HL-60 (cell line): ENCODE measurements at regions not wholly inside any gene's neighbourhood (a gene's known extent, or its start where the extent isn't known, plus 50 kb on each side); places are given as distances from the start of the nearest gene placed in this dataset.

ENCODE experiments used
- CTCF ChIP-seq: IDR thresholded peaks from one replicate; pipeline ENCODE4 v1.5.1; 2011; ENCODE audit warnings: low read length, control low read depth, inconsistent platforms; ENCODE audit not compliant: insufficient read depth
- GABPA ChIP-seq: IDR thresholded peaks from 2 replicates; pipeline ENCODE4 v1.6.1; 2012; ENCODE audit warnings: low read depth
- POLR2AphosphoS5 ChIP-seq: IDR thresholded peaks from 2 replicates; pipeline ENCODE4 v1.6.1; 2012; ENCODE audit warnings: low read depth
- SPI1 ChIP-seq: IDR thresholded peaks from 2 replicates; pipeline ENCODE4 v1.6.1; 2012; ENCODE audit warnings: low read depth, mild to moderate bottlenecking, borderline replicate concordance

- no peak for TF ChIP-seq CTCF
- no peak for TF ChIP-seq SPI1
- no peak for TF ChIP-seq POLR2AphosphoS5
- no peak for TF ChIP-seq GABPA
These were observed 161.1 kb upstream of the DUSP10 start for GRCh38 chr1:221902961-221903360.
